HG02973 (cell line): ENCODE measurements at regions not wholly inside any gene's neighbourhood (a gene's known extent, or its start where the extent isn't known, plus 50 kb on each side); places are given as distances from the start of the nearest gene placed in this dataset.
"Not testable (repeated sequence)": the region's sequence is repeated elsewhere in the genome, so short reads cannot be mapped to it uniquely, and the experiment has no call there.

Source experiments
- ATAC-seq: cut with Tn5 transposase; IDR thresholded peaks from one replicate; pipeline ENCODE4 v1.9.1; 2021; ENCODE audit warnings: moderate library complexity; ENCODE audit not compliant: unreplicated experiment

GRCh38 chr2:228372212-228372611, 190.7 kb upstream of the SPHKAP start:
- no peak for ATAC-seq

DNA sequence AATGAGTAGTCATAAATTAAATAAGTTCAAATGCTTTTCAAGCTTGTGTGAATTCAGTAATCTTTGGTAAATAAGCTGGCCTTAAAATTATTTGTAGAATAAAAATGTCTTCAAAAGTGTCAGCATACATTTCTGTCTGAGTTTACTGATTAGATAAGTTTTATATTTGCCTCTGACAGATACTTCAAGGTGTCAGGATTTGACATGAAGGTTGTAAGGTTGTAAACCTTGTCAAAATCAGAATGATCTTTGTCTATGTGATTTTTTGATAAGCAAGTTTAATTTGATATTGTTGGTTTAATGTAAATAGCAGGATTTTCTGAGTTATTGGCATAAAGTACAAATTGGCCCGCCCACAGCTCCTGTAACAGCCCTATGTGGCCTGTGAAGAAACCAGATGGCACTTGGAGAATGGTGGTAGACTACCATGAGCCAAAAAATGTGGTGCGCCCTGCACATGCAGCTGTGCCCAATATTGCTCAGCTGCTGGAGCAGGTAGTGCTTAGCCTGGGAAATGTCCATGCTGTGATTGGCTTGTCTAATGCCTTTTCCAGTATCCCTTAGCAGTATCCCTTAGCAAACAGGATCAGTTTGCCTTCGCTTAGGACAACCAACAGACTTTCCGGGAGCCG, 188.0 kb upstream of the SPHKAP start:
- no peak for ATAC-seq

DNA sequence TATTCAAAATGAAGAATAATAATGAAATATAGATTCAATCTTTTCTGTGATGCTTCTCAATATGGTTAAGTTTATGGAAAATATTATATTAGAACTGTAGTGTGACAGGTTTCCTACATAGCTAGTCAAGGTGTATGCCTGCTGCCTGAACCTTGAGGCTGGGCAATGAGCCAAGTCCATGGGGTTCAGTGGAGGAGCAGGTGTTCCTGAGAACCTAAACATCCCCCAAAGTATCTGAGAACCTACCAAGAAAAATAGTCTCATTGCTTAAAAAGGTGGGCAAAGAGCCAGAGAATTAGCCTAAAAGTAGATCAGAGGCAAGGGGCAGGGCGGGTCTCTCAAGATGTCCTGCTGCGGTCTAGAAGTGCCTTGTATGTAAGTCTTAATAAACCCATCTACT, 185.9 kb upstream of the SPHKAP start:
- no peak for ATAC-seq

- ATAC-seq: no peak
These were observed 178.0 kb upstream of the SPHKAP start for GRCh38 chr2:228359473-228359872.

GRCh38 chr2:228355897-228356296, 174.4 kb upstream of the SPHKAP start:
- no peak for ATAC-seq

GRCh38 chr2:228352980-228353379, 171.5 kb upstream of the SPHKAP start:
- ATAC-seq: not testable (repeated sequence)

GRCh38 chr2:228352048-228352447, 170.6 kb upstream of the SPHKAP start:
- ATAC-seq: no peak

DNA sequence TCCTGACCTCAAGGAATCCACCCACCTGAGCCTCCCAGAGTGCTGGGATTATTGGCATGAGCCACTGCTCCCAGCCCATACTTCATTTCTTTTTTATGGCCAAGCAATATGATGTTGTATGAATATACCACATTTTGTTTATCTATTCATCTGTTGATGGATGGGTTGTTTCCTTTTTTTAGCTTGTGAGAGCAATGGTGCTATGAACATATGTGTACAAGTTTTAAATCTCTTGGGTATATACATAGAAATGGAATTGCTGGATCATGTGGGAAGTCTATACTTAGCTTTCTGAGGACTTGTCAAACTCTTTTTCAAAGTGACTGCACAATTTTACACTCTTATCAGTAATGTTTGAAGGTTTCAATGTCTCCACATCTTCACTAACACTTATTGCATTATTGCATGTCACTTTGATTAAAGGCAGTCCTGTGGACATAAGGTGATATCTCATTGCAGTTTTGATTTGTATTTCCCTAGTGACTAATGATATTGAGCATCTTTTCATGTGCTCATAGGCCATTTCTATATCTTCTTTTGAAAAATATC, 167.1 kb upstream of the SPHKAP start:
- ATAC-seq: no peak

GRCh38 chr2:228344531-228344930, 163.0 kb upstream of the SPHKAP start:
- no peak for ATAC-seq

- no peak for ATAC-seq
These were observed 158.0 kb upstream of the SPHKAP start for GRCh38 chr2:228339525-228339924.

DNA sequence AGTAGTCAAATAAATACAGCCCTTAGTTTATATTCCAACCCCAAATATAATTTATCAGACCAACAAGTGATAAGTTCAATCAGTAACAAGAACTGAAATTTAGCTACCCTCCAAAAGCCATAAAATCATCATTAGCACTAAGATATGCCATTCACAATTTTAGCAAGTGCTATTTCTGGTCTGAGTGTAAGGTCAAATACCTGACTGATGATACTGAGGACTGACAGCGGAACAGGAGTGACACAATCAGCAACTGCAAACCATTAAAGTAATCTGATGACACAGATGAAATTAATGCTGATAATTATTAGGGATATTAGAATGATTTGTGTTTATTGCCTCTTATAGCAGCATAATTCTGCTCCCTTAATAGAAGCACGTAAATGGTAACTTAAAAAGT, 152.7 kb upstream of the SPHKAP start:
- no peak for ATAC-seq

- no peak for ATAC-seq
These were observed 147.8 kb upstream of the SPHKAP start for GRCh38 chr2:228329282-228329681.

DNA sequence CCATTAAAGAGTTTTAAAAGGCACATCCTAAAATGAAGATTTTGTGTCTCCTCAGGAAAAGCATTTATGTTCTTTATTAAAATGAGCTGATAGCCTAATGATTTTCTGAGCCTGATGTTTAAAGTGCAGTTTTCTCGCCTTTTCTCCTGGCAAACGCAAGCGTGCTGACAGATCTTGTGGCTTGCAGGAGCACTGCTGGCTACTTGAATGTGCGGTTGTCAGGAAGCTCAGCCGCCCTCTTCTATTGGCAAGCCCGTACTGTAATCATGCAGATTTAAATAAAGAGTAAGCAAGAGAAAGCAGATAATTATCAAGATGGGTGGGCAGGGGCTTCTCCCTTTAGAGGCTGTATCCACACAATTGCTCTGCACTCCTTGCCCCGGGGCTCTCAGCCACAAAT, 139.5 kb upstream of the SPHKAP start:
- ATAC-seq: no peak

DNA sequence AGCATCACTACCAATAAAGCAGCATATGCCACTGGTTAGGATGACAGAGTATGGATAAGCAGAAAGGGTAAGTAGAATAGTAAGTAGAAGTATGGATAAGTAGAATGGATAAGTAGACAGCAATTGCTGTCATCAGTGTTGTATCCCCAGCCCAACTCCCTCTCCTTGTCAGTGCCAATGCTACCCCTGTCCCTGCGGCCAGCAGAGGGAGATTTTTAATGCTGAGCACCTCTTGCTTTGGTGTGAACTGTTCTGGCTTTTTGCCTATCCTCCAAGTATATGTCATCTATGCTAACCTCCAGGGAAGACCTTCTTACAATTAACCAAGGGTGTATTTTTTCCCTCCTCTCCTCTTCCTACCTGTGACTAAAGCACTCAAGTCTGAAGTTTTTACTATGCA, 136.7 kb upstream of the SPHKAP start:
- no peak for ATAC-seq

- ATAC-seq: no peak
These were observed 130.7 kb upstream of the SPHKAP start for GRCh38 chr2:228312172-228312571.

DNA sequence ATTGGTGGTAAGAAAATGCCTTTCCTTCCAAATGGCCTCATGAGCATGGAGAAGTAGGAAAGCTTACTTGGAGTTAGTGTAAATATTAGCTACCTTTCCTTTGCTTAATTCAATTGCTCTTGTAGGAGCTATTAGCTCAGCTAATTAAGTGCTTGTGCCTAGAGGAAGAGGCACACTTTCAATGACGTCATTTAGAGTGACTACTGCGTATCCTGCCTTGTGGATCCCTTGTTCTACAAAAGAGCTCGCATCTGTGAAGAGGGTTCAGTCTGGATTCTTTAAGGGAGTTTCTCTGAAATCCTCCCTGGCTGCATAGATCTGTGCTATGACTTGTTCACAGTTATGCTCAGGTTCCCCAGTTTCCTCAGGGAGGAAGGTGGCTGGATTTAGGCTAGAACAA, 122.5 kb upstream of the SPHKAP start:
- no peak for ATAC-seq

DNA sequence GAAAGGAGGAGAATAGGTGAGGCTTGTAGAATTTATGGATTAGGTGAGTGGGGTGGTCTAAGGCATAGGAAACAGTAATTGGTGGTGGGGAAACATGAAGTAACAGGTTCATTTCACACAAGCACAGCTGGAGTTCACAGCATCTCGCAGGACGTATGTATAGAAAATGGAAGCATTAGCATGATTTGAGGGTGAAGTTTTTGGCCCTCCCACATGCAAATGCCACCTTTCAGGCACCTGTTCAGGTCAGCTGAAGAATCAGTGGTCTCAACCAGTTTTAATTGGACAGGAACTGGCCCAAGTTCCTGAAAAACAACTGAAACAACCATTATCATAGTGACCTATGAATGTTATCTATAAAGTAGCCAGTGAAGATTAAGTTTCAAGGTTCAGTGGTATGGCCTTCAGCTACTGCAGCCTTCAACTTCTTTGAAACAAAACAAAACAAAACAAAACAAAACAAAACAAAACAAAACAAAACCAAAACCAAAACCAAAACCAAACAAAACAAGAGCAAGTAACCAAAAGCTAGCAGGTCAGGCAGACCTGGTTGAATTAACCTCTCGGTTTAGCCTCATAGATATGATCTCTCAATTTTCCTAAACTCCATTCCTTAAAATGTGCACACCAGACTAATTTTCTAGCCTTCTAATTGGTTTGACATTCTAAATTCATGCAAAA, 102.1 kb upstream of the SPHKAP start:
- no peak for ATAC-seq

DNA sequence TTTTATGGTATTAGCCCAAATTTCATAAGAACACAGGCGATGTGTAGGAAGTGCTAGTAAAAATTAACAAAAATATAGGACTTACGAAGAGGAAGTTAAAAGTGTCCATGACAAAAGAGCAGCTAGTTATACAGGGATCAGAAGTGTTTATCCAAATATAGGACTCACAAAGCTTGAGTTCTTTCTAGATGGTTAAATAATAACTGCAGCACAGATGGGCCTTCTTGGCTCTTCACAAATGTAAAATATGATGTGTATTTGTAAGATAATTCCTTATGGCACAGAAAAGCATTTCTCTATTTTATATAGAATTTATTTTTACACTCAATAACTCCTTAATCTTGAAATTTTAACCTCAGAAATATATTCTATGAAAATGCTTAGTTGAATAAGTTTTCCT, 100.9 kb upstream of the SPHKAP start:
- no peak for ATAC-seq

DNA sequence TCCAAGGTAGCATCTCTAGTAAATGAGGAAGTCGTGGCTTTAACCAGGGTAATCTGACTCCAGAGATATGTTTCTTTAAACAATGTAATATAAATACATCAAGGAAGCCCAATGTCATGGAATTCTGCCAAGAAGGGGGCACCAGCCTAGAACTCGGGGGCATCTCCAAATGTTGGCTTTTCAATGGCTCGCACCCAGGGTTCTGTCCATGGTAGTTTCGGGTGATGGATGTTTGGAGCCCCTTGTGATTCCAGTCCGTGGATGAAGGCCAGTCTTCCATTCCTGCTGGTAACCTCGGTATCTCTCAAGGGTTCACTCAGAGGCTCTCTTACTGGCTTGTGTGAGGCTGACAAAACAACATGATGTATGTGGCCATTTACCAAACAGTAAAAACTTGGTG, 91.7 kb upstream of the SPHKAP start:
- no peak for ATAC-seq

- ATAC-seq: no peak
These were observed 87.9 kb upstream of the SPHKAP start for GRCh38 chr2:228269351-228269750.

DNA sequence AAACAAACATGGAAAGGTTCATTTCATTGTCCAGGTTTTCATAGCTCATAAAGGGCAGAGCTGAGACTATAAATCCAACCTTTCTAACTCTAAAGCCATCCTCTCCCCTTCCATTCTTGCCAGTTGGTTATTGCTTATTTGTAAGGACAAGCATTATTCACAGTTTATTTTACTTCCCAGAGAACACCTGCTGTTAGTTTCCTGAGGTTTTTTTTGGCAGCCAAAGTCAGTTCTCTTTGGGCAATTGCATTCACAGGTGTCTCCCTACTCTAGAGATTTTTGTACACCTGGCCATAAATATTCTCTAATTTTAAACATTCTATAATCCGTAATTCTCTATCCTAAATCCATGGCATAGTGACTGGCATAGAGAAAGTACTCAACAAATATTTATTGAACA, 87.3 kb upstream of the SPHKAP start:
- no peak for ATAC-seq

GRCh38 chr2:228268301-228268700, 86.8 kb upstream of the SPHKAP start:
- no peak for ATAC-seq

- ATAC-seq: no peak
These were observed 81.7 kb upstream of the SPHKAP start for GRCh38 chr2:228263156-228263555.
